ENCODE measurements at regions not wholly inside any gene's neighbourhood (a gene's known extent, or its start where the extent isn't known, plus 50 kb on each side); places are given as distances from the start of the nearest gene placed in this dataset.

DNA sequence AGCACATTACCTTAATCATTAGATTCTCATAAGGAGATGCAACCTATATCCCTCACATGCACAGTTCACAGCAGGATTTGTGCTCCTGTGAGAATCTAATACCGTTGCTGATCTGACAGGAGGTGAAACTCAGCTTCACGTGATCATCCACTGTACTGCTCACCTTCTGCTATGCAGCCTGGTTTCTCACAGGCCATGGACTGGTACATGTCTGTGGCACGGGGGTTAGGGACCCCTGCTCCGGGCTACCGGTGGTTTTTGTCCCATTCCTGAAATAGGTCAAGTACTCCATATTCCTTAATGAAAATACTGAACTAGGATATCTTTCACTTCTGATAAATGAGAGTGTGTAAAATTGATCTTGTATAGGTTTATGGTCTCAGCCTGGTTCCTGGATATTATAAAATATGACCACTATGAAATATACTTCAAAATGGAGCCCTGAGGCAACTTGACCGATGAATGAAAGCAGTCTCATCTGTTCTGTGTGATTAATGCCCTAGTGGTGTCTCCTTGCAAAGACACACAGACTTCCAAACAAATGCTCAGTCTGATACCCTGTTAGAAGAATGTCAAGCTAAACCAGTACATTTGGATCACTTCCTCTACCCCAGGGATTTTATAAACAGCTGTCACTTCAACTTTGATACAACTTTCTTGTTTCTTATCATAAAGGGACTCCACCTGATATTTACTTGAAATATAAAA lies 492.9 kb upstream of the ANO3 start:
- TF ChIP-seq POLR2A (IDR thresholded peaks at IDR 0.05; ENCODE audit: low read depth, low read length) = no peak
- no peak for TF ChIP-seq POLR2AphosphoS5 (IDR thresholded peaks at IDR 0.05; ENCODE audit: low read depth, low read length)
